DMS53 treated with DMSO at 0.1 percent for 48 hours (cell line): ENCODE measurements at regions not wholly inside any gene's neighbourhood (a gene's known extent, or its start where the extent isn't known, plus 50 kb on each side); places are given as distances from the start of the nearest gene placed in this dataset.

ENCODE experiments used
- DNase-seq: peaks from one replicate; lab custom pipeline; 2025; ENCODE audit not compliant: unreplicated experiment; lab: John Stamatoyannopoulos, UW

- no peak for DNase-seq
Measured at GRCh38 chr14:61193476-61193875, 87.7 kb downstream of the TMEM30B start.

DNA sequence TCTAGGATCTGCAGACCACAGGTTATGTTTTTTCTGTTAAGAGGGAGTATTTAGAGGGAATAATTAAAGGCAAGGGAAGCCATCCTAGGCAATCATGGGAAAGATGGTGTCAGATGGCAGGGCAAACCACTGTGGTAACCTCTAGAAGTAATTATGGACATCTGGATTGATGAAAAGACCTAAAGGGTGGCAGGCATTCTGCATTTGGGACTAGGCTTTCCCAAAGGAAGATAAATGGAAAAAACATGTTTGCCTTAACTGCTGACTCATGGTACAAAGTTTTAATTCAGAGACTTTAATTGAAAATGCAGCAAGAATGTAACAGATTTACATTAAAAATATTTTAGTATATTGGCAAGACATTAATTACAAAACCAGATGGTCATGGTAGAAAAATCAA is 88.1 kb downstream of the TMEM30B start:
- DNase-seq: no peak

DNA sequence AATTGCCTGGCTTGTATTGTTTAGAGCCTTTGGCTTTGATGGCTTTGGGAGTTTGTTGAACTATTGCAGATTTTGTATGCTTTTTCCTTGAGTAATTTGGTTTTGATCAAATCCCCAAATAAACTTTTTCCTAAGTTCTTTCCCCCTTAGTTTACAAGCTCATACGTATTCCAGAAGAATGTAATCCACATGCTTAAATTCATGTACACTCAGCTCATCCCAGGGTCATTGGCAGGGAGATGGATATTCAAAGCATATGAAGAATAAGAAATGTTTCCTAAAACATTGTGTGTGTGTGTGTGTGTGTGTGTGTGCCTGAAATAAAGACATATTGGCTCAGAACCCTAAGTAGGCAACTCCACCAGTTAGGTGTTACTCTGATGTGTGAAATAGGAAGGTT is 89.4 kb downstream of the TMEM30B start:
- no peak for DNase-seq

GRCh38 chr14:61190341-61190740 is 90.8 kb downstream of the TMEM30B start:
- no peak for DNase-seq

- peak; percentile 25 for DNase-seq
Measured at GRCh38 chr14:61188978-61189808, 91.9 kb downstream of the TMEM30B start.

GRCh38 chr14:61188196-61188595 is 92.9 kb downstream of the TMEM30B start:
- DNase-seq: no peak

- DNase-seq: no peak
Measured at GRCh38 chr14:61187196-61187905, 93.8 kb downstream of the TMEM30B start.

GRCh38 chr14:61186341-61187195 is 94.6 kb downstream of the TMEM30B start:
- no peak for DNase-seq

GRCh38 chr14:61185534-61185933 is 95.6 kb downstream of the TMEM30B start:
- no peak for DNase-seq

- no peak for DNase-seq
Measured at GRCh38 chr14:61184112-61184511, 97.0 kb downstream of the TMEM30B start.

- DNase-seq: no peak
Measured at GRCh38 chr14:61183196-61183885, 97.8 kb downstream of the TMEM30B start.

DNA sequence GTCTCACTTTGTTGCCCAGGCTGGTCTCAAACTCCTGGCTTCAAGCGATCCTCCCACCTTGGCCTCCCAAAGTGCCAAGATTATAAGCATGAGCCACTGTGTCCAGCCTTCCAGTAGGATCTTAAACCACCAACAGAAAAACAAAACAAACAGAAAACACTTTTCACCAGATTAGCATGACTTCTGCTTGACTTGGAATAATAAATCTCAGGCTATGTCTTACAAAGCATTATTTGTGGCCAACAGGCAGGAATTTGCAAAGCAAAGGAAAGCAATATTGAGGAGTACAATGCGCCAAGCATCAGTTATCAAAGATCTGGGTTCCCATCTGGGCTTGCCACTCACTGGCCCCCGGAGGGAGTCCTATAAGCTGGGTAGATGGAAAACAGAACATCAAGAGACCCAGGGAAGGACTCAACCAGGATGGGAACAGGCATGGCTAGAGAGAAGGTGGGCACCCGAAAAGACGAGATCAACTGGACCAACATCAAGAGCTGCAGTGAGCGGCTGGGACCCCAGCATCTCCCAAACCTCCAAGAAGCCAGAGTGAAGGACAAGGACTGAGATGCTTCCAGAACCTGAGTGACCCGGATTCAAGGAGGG is 101.2 kb downstream of the TMEM30B start:
- DNase-seq: no peak

- no peak for DNase-seq
Measured at GRCh38 chr14:61179061-61179690, 102.0 kb downstream of the TMEM30B start.

DNA sequence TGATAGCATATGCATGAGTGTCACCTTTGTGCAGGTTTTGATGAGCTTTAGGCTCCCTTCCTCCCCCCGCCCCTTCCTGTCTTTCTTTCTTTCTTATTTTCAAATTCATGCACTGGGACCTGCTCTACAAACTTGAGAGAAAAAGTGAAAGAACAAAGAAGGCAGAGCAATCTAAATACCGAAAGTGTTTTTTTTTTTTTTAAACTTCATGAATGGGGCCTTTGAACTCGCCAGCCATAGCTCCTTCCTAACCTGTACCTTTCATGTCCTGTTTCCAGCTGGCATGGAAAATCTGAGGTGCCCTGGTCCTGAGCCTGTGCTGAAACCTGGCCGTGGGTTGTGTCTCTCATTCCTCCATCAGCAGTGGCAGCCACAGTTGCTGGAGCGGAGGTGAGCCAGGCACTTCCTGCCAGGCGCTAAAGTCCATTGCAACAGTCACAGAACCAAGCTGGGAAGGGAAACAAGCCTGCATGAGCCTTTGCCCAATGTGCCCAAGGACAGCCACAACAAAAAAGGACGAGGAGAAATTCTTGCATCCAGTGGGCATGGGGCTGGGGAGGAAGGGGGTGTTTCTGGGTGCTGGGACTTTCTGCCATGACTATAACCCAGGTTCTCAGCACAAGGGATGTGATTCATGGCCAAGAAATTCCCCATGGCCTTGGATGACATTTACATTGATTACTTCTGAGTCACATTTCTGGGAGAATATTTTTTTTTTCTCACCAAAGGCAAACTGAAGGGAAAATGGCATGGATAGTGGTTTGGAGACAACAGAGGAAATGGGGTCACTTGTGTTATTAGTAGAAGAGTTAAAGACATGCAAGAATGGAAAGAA is 102.7 kb downstream of the TMEM30B start:
- no peak for DNase-seq

DNA sequence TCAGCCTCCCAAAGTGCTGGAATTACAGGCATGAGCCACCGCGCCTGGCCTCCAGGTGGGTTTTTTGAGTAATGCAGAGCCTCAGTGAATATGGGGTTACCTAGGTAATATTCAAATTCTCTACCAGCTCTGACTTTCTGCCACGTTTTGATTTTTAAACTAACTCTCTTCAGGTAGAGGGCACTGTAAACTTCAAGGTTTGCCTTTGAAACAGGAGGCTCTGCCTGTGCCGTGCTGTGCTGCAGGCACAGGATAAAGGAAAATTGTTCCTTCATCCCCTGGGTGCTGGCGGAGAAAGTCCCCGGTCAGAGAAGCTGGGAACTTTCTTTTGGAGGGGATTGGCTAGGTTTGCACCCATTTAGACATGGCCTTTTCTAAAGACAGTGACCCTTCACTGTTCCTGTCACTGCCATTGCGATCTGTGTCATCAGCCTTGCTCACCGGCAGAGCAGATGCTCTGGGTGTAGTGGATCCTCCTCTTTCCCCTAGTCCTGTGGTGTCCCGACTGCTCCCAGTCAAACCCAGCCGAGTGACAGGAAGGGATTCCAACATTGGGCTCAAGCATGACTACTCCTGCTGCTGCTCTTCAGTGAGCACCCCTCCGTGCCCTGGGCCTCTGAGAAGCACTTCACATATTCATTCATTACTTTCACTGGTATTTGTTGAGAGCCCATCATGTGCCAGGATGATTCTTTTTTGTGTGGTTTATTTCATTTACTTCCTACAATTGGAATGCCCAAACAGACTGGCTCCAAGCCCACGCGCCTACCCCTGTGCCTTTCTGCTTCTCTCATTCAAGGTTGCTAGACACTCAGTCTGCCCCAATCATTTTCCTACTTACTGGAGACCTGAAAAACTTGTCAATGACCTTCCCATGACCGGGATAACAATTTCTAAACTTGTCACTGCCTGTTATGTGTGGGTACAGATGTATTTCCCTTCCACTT is 103.6 kb downstream of the TMEM30B start:
- DNase-seq: no peak

DNA sequence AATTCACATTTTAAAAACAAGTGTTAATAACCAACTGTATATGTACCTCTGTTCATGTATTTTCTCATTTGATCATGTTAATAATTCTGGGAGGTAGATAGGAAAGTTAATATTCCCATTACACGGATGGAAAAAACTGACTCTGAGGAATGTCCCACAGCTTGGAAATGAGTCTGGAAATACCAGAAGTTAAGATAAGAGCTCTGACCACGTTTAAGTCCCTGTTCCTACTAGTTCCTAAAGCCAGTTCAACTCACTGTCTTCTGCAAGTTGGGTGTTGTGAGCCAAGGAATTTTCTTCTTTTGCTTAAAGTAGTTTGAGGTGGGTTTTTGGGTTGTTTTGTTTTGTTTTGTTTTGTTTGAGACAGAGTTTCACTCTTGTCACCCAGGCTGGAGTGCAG is 104.5 kb downstream of the TMEM30B start:
- no peak for DNase-seq

GRCh38 chr14:61174987-61175386 is 106.2 kb downstream of the TMEM30B start:
- no peak for DNase-seq

DNA sequence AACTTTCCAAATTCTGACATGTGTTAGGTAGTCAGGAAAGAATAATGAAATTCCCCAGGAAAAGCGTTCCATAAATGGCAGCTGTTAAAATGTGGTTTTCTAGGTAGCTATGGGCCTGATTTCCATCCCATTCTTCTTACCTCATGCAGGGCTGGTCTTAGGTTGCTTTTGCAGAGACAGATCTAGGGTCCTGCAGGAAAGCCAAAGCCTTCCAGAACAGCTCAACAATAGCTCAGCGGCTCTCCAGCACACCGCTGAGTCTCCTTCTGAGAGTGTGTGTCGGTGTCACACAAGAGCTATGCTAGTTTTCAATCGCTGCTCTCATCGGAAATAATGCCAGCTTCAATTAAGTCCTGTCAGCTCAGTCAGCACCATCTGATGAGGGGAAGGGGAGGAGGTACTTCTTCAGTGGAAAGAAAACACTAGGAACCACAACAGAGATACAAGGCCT is 106.7 kb downstream of the TMEM30B start:
- DNase-seq: no peak
